Fibroblast of skin of left quadriceps (primary cell): ENCODE measurements at regions not wholly inside any gene's neighbourhood (a gene's known extent, or its start where the extent isn't known, plus 50 kb on each side); places are given as distances from the start of the nearest gene placed in this dataset.
"Not testable (repeated sequence)": the region's sequence is repeated elsewhere in the genome, so short reads cannot be mapped to it uniquely, and the experiment has no call there.

Experiments used
- DNase-seq, 2 experiments: peaks; one replicate each; pipeline ENCODE4 v3.0.0-alpha.2; 2013; ENCODE audit warnings: low read depth in 2 of 2

GRCh38 chr5:97544240-97544639 is 361.2 kb upstream of the RIOK2 start:
- DNase-seq = no peak

DNA sequence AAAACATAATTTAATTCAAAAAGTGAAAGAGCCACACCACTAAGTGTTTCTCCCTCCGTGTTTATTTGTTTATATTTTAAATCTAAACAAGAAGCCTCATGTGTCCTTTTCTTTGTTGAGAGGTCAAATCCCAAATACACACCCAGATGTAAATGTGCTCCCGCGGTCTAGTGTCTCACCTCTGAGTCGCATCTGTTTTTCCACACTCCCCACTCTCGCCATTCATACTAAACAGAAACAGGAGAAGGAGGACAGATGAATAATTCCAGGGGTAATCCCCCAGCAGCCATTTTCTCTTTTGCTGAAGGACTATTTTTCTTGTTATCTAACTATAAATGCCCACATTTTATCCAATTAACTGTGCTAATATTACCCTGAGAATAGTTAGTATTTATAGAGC is 361.6 kb upstream of the RIOK2 start:
- DNase-seq = no peak

GRCh38 chr5:97545446-97545845 is 362.4 kb upstream of the RIOK2 start:
- no peak for DNase-seq

DNA sequence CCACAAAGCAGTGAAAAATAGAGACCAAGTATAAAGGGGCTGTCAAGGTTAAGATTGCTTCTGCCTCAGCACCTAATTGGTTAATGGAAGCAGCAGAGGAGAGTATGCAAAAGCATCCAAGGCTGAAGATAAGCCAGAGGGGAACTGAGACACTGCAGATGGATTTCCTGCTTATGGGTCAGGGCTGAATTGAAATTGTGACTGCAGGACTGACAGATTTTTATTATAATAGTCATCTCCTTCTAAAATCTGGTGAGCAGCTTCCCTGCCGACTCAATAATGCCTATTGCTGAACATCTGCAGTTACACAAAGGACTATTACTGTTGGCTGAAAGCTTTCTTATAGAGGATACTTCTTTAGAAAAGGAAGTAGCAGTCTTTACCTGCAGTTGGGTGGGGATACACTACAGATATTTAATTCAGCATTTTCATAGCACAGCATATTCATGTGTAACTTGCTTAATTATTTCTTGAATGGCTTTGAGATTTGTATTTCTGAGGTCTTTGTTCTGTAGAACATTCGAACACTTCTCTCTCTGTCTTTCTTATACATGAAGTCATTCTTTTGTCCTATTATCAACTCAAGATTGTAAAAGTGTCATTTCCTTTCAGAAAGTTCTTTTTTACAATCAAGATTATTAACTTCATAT is 363.0 kb upstream of the RIOK2 start:
- DNase-seq = no peak

GRCh38 chr5:97547430-97547829 is 364.4 kb upstream of the RIOK2 start:
- DNase-seq = no peak

DNA sequence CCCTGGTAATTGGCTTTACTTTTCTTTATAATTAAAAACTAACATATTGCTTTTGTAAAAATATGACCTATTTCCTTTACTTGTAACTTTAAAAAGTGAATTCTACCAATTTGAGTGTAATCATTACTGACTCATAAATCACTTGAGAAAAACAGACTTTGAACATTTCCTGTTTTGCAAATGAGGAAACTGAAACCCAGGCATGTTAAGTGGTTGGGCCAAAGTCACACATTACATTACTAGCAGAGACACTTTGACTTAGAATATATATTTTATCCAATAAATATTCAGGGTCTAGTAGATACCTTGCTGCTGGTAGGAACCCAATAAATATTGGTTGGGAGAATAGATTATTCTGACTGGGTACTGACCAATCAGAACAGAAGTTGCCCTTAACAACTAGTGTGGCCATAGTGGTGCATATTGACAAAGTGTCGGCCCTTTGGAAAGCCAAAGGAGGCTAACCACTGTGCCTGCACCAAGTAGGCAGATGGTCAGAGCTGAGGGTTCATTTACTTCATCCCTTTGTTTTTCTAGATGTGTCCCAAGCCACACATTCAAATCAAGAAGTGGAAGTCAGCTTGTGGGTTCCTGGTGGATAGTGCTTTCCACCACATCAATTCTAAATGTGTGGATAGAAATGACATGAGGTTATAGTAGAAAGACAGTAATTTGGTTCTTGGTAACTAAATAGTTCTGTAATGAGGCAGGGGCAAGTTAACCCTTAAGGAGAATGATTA is 365.1 kb upstream of the RIOK2 start:
- no peak for DNase-seq

DNA sequence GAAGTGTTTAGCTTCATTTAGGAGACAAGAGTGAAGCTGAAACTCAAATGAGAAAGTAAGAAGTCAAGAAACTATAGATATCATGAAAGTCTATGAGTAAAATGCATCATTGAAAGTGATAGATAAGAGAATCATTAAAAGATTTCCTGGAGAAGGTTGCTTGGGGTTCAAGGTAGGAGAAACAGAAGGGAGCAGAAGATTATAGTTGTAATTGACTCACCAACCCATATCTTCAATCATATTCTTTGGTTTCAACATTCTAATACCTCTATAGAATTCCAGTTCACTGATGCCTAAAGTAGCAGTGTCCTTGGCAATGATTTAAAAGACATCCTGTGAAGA is 365.7 kb upstream of the RIOK2 start:
- no peak for DNase-seq

- no peak for DNase-seq
These were observed 366.4 kb upstream of the RIOK2 start for GRCh38 chr5:97549496-97549895.

GRCh38 chr5:97550164-97550563 is 367.1 kb upstream of the RIOK2 start:
- DNase-seq = no peak

DNA sequence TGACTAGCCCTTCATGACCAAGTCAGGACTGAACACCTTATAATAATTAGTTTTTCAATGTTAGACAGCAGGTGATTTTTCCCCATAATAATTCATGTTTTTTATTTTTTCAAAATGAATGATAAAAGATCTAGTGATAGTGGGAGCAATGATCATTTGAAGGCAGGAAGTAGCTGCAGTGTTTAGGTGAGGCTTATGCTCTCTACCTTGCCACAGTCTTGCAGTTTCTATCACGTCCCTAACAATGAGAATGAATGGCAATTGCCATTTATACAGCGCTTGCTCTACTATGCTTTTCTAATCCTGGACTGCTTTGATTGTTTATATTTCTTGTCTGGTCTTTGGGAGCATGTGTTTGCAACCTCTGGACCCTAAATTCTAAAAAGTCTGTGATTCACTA is 367.8 kb upstream of the RIOK2 start:
- DNase-seq = no peak

DNA sequence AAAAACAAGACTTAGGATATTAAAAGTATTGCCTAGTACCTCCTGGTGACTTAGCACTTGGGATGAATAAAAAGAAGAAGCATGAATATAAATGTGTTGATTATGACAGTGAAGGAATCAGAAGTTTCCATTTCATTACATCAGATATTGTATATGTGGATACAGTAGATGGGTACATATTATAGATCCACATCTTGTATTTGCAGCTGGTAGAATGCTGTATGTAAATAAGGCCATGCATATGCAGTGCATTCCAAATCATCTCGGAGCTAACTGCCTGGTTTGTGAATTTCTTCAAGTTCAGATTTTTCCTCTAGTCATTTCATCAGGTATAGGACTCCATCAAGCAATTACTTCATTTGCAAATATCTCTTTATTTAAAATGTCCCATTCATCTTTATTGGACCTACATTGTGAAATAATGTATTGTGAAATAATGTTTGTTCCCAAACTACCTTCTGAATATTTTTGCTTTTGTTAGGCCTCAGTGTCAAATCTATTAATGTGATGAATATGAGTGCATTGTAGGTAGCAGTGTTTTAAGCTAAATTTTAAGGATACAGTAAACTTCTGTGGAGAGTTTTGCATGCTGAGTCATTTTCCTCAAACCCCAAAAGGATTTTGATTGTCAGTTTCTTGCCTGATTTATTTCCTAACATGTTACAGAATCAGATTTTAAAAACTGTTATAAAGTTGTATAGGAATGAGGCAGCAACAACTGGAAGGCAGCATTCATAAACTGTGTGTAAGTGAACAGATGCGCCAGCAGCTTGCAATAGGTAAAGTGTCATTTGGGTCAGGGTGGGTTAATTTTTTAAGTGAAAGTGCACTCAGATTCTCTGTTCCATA is 370.8 kb upstream of the RIOK2 start:
- peak; percentile 50 for DNase-seq

- DNase-seq = peak in 1 of 2 experiments; percentile 47
These were observed 372.1 kb upstream of the RIOK2 start for GRCh38 chr5:97554977-97555643.

DNA sequence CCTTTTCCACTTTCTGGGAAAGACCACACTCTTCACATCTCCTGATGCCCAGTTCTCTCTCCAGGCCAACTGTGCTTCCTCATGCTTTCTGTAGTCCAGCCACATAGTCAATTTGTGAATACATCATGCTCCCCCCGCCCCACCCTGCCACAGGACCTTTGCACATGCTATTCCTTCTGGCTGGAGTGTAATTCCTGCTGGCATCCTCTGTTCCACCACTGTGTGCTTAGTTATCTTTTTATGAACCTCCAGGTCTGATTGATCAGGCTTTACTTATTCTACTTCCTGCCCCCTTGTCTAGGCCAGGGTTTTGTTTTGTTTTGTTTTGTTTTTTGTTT is 372.6 kb upstream of the RIOK2 start:
- DNase-seq = no peak

GRCh38 chr5:97559827-97560598 is 377.0 kb upstream of the RIOK2 start:
- peak in 1 of 2 experiments; percentile 20 for DNase-seq

GRCh38 chr5:97560599-97560993 is 377.5 kb upstream of the RIOK2 start:
- no peak for DNase-seq

- no peak for DNase-seq
These were observed 380.1 kb upstream of the RIOK2 start for GRCh38 chr5:97563050-97563657.

- no peak for DNase-seq
These were observed 385.3 kb upstream of the RIOK2 start for GRCh38 chr5:97568382-97568781.

DNA sequence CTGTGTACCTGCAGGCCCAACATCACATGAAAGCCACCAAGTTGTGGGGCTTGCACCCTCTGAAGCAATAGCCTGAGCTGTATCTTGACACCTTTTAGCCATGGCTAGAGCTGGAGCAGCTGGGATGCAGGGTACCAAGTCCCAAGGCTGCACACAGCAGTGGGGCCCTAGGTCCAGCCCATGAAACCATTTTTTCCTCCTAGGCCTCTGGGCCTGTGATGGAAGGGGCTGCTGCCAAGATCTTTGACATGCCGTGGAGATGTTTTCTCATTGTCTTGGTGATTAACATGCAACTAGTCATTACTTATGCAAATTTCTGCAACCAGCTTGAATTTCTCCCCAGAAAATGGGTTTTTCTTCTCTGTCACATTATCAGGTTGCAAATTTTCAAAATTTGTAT is 387.2 kb upstream of the RIOK2 start:
- no peak for DNase-seq

DNA sequence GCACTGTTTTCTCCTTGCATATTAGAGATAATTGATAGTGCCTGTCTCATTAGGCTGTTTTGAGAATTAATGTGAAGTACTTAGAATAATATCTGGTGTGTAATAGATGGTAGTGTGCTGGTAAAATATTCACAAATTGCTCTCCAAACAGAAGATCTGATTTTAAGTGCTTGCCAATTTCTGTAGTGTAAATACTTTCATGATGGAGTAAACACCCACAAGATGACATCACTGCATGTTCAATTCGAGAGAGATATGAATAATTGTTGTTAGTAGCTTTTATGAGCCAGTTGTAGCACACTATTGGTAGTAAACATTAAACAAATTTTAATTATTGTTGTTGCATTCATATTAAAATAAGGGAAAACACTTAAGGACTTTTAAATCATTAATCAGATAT is 392.3 kb upstream of the RIOK2 start:
- DNase-seq = no peak

DNA sequence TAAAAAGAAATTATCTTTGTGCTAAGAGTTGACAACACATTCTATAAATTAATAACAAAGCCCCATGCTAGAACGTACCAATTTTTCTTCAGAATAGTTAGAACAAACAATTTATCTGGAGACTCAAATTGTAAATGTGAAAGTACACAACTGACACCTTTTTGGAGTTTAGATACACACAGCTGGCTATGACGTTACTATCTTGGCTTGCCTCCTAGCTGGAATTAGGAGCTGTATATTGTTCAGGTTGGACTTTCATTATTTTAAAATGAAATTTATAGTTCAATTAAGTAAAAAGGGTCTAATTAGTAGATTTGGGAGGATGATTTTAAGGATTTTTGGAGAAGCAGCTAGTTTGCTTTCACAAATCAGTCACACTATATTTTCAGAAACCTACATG is 393.9 kb upstream of the RIOK2 start:
- DNase-seq = no peak

GRCh38 chr5:97579977-97580376 is 396.9 kb upstream of the RIOK2 start:
- not testable (repeated sequence) for DNase-seq
